ENCODE measurements at regions not wholly inside any gene's neighbourhood (a gene's known extent, or its start where the extent isn't known, plus 50 kb on each side); places are given as distances from the start of the nearest gene placed in this dataset.

DNA sequence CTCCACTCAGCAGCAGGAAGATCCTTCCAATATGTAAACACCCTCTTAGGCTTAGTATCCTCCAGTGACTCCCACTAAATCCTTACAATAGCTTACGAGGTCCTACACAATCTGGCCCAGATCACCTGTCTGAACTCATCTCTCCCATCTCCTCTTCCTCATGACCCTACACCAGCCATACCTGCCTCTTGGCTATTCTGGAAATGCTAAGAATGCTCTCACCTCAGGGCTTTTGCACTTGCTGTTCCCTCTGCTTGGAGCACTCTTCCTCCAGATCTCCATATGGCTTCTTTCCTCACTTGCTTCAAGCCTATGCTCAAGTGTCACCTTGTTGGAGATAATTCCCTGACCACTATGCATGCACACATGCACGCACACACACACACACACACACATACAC lies 50.8 kb upstream of the FRMD4A start:
- DNase-seq (ENCODE audit: low read depth): no peak
- TF ChIP-seq, protein P1, sequence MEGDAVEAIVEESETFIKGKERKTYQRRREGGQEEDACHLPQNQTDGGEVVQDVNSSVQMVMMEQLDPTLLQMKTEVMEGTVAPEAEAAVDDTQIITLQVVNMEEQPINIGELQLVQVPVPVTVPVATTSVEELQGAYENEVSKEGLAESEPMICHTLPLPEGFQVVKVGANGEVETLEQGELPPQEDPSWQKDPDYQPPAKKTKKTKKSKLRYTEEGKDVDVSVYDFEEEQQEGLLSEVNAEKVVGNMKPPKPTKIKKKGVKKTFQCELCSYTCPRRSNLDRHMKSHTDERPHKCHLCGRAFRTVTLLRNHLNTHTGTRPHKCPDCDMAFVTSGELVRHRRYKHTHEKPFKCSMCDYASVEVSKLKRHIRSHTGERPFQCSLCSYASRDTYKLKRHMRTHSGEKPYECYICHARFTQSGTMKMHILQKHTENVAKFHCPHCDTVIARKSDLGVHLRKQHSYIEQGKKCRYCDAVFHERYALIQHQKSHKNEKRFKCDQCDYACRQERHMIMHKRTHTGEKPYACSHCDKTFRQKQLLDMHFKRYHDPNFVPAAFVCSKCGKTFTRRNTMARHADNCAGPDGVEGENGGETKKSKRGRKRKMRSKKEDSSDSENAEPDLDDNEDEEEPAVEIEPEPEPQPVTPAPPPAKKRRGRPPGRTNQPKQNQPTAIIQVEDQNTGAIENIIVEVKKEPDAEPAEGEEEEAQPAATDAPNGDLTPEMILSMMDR (conservative IDR thresholded peaks at IDR 0.05; ENCODE audit: control insufficient read depth, insufficient read depth, low read depth, low read length): no peak
- no peak overlapping the region for H3K4me3 ChIP-seq (ENCODE audit: control insufficient read depth, low read depth, low read length)

DNA sequence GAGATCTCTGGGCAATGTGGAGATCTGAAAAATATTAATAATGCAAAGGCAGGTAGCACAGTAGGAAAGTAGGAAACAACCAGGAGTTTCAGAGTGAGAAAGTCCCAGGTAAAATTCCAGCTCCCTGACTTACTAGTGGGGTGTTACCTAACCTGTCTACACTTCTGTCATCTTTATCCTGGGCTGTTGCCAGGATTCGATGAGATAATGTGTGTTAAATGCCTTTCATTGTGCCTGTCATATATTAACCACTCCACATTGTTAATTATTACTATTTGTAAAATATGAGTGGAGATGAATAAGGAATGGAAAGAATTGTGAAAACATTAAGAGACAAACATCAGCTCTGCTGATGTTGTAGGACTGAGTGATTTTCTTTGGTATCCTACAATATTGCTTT lies 50.0 kb upstream of the FRMD4A start:
- DNase-seq (ENCODE audit: low read depth): no peak
- no peak overlapping the region for H3K4me3 ChIP-seq (ENCODE audit: control insufficient read depth, low read depth, low read length)
- TF ChIP-seq, protein P1 (conservative IDR thresholded peaks at IDR 0.05; ENCODE audit: control insufficient read depth, insufficient read depth, low read depth, low read length): no peak

All from fibroblast of mammary gland (primary cell).